Naive thymus-derived CD4-positive, alpha-beta T cell (primary cell): ENCODE measurements at regions not wholly inside any gene's neighbourhood (a gene's known extent, or its start where the extent isn't known, plus 50 kb on each side); places are given as distances from the start of the nearest gene placed in this dataset.
A peak's percentile ranks its signal among the peaks of the same experiment; 100 is the strongest.

Experiments
- ATAC-seq: fragments of 150-1000 bp; cut with Tn5 transposase; 2 replicates; pipeline ENCODE4 v1.10.0; 2021; ENCODE audit warnings: mild to moderate bottlenecking, moderate library complexity
- CTCF ChIA-PET: fragments of 350-600 bp; sonication (Branson Sonifier 250); formaldehyde crosslinking; loops from one replicate; lab custom pipeline; 2021; ENCODE audit warnings: antibody characterized with exemption; lab: Charles Lee
- POLR2A ChIA-PET: fragments of 350-600 bp; sonication (Branson Sonifier 250); formaldehyde crosslinking; loops from one replicate; lab custom pipeline; 2021; ENCODE audit warnings: antibody characterized with exemption, inconsistent platforms; lab: Charles Lee
- DNase-seq, 9 donors: peaks; one replicate each; pipeline versions ENCODE4 v3.0.0 to v3.0.0-alpha.2; 2020 to 2022; ENCODE audit warnings: mixed read lengths in 1 of 9
- H3K27ac ChIP-seq: one replicate; pipeline ENCODE4 v1.7.0; 2013; ENCODE audit warnings: mild to moderate bottlenecking, low read depth, low read length, moderate library complexity
- H3K27me3 ChIP-seq, 2 donors: one replicate each; pipeline ENCODE4 v1.7.0; 2013; ENCODE audit warnings: low read length in 2 of 2, mild to moderate bottlenecking in 2 of 2, moderate library complexity in 2 of 2; ENCODE audit not compliant: control insufficient read depth in 2 of 2, insufficient read depth in 2 of 2
- H3K36me3 ChIP-seq, 3 experiments: 1 replicate in 2 of 3; 2 replicates in 1 of 3; pipeline ENCODE4 v1.7.0; 2013; ENCODE audit warnings: low read length in 3 of 3, mild to moderate bottlenecking in 3 of 3, moderate library complexity in 1 of 3; ENCODE audit not compliant: insufficient read depth in 3 of 3, control insufficient read depth in 2 of 3
- H3K4me1 ChIP-seq, 2 donors: one replicate each; pipeline ENCODE4 v1.7.0; 2013; ENCODE audit warnings: low read length in 2 of 2, mild to moderate bottlenecking in 2 of 2, moderate library complexity in 1 of 2; ENCODE audit not compliant: control insufficient read depth in 2 of 2, insufficient read depth in 2 of 2
- H3K4me3 ChIP-seq: 2 replicates; pipeline ENCODE4 v1.7.0; 2013; ENCODE audit warnings: mild to moderate bottlenecking, low read length
- H3K9me3 ChIP-seq, 3 experiments: 1 replicate in 2 of 3; 2 replicates in 1 of 3; pipeline ENCODE4 v1.7.0; 2013; ENCODE audit warnings: low read length in 3 of 3; ENCODE audit not compliant: control insufficient read depth in 2 of 3
- H3K27ac Mint-ChIP-seq, 9 donors: one replicate each; pipeline ENCODE4 v1.8.0; 2020 to 2022; ENCODE audit warnings: mixed read lengths in 9 of 9, mild to moderate bottlenecking in 8 of 9, moderate library complexity in 5 of 9, inconsistent platforms in 2 of 9
- H3K27me3 Mint-ChIP-seq, 5 donors: one replicate each; pipeline ENCODE4 v1.8.0; 2021 to 2022; ENCODE audit warnings: mixed read lengths in 5 of 5, mild to moderate bottlenecking in 1 of 5
- H3K36me3 Mint-ChIP-seq, 5 donors: one replicate each; pipeline ENCODE4 v1.8.0; 2020 to 2022; ENCODE audit warnings: mixed read lengths in 5 of 5, mild to moderate bottlenecking in 3 of 5, inconsistent platforms in 1 of 5
- H3K4me1 Mint-ChIP-seq, 7 donors: one replicate each; pipeline ENCODE4 v1.8.0; 2020 to 2022; ENCODE audit warnings: mixed read lengths in 7 of 7, mild to moderate bottlenecking in 3 of 7, inconsistent platforms in 1 of 7
- H3K4me3 Mint-ChIP-seq, 10 donors: one replicate each; pipeline ENCODE4 v1.8.0; 2020 to 2022; ENCODE audit warnings: mild to moderate bottlenecking in 10 of 10, mixed read lengths in 10 of 10, moderate library complexity in 6 of 10, inconsistent platforms in 2 of 10
- H3K9me3 Mint-ChIP-seq, 11 donors: one replicate each; pipeline ENCODE4 v1.8.0; 2020 to 2022; ENCODE audit warnings: mixed read lengths in 11 of 11, mild to moderate bottlenecking in 4 of 11, inconsistent platforms in 1 of 11, moderate library complexity in 1 of 11
- intact Hi-C, 2 donors: fragments of 100-400 bp; cut with micrococcal nuclease; formaldehyde crosslinking; loops; one replicate each; pipeline ENCODE4 v1.15.1; 2023

DNA sequence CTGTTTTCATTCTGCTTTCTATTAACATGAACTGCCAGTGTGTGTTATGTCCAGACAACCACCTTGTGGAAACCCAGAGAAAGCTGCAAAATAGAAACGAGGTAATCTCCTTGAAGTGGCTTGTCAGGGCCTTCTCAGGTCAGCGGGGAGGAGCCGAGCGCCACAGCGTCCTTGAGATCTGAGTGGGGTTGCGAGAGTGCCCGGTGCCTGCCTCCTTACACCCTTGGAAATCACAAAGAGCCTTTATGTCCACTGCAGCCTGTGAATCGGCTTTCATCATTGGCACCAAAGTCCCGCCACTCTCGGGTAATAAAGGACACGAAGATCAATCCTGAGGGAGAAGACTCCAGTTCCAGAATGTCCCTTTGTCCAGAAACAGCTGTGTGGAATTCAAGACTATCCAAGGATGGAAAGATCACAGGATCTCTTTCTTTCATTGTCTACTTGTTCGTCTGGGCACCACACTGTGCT lies 135.2 kb downstream of the HRH4 start:
- Mint-ChIP-seq H3K27ac (no peak overlapping the region), H3K36me3 (no peaks in the 10 kb centered on the region), H3K4me1 (no peaks in the 10 kb centered on the region), H3K4me3 (no peak overlapping the region), H3K9me3 (peaks cover 0 to 3% (median 0%) of the 10 kb centered on the region in 11 donors), H3K27me3 (peaks cover 5 to 26% (median 10%) of the 10 kb centered on the region in 5 donors)
- POLR2A ChIA-PET = no interaction called here
- no peak for DNase-seq
- CTCF ChIA-PET = no interaction called here
- Histone ChIP-seq H3K4me3 (no peak overlapping the region), H3K9me3 (no peaks in the 10 kb centered on the region), H3K27ac (no peak overlapping the region), H3K36me3 (no peaks in the 10 kb centered on the region), H3K4me1 (no peaks in the 10 kb centered on the region), H3K27me3 (no peaks in the 10 kb centered on the region)
- intact Hi-C loops = loop anchor here in 1 of 2 donors (5.0 kb wide), 1 partner anchor 77 kb away; no protein-coding TSS in a partner anchor
- ATAC-seq = no peak

DNA sequence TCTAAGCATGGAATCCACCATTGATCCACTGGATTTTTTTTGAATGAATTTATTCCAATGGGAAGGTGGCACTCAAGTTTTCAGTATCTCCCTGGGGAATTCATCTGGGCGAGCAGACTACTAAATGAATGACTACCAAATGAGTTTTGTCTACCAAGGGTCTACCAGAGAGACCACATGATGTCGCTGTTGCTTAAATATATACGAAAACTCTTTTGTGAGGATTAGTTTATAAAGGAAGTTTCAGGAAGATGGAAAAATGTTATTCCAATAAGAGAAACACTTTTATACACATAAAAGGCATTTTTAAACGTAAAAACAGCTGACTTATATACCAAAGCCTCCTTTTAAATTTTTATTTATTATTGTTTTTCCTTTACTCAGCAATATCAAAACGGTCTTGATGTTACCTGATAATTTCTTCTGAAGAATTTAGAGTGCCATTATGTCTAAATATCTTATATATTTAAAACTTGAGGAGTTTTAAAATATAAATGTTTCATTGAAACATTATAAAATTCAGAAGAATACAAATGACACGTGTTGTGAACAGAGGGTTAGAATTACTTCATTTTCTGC lies 139.7 kb downstream of the HRH4 start:
- no peak overlapping the region for H3K4me3 Mint-ChIP-seq
- H3K36me3 Mint-ChIP-seq = no peaks in the 10 kb centered on the region
- peaks cover 12 to 24% (median 13%) of the 10 kb centered on the region in 5 donors for H3K27me3 Mint-ChIP-seq
- ATAC-seq (no peak), DNase-seq (peak in 5 of 9 donors; percentile 7 to 25 (median 14))
- H3K4me3 ChIP-seq = no peak overlapping the region
- H3K36me3 ChIP-seq = no peaks in the 10 kb centered on the region
- no peaks in the 10 kb centered on the region for H3K9me3 ChIP-seq
- H3K4me1 Mint-ChIP-seq = no peaks in the 10 kb centered on the region
- POLR2A ChIA-PET = no interaction called here
- CTCF ChIA-PET = interaction anchor here (0.9 kb wide), 1 partner anchor 128 kb away, joined by 4 read pairs; no protein-coding TSS in a partner anchor
- H3K4me1 ChIP-seq = no peaks in the 10 kb centered on the region
- no peak overlapping the region for H3K27ac Mint-ChIP-seq
- peaks cover 0 to 3% (median 0%) of the 10 kb centered on the region in 11 donors for H3K9me3 Mint-ChIP-seq
- H3K27me3 ChIP-seq = no peaks in the 10 kb centered on the region
- intact Hi-C loops = loop anchor here (1.0 kb wide), 3 partner anchors 60 to 126 kb away; no protein-coding TSS in a partner anchor
- H3K27ac ChIP-seq = no peak overlapping the region

DNA sequence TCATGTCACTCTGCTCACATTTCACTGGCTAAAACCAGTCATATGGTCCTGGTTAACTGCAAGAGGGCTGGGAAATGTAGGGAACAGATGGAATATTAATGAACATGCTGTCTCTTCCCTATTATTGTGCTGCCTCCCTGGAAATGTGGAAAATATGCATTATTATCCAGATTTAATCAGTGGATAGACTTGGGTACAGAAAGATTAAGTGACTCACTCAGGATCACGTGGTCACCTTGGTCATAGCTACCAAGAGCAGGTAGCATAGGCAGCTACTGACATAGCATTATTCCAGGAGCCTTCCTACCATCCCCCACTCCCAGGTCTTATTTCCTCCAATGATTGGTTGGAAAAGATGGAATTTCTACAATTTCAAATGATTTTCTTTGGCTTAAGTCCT lies 141.1 kb downstream of the HRH4 start:
- H3K27ac Mint-ChIP-seq = no peak overlapping the region
- H3K36me3 Mint-ChIP-seq = no peaks in the 10 kb centered on the region
- H3K9me3 Mint-ChIP-seq = peaks cover 0 to 3% (median 0%) of the 10 kb centered on the region in 11 donors
- ATAC-seq (no peak), DNase-seq (no peak)
- no peak overlapping the region for H3K4me3 Mint-ChIP-seq
- Histone ChIP-seq H3K9me3 (no peaks in the 10 kb centered on the region), H3K27me3 (no peaks in the 10 kb centered on the region), H3K27ac (no peak overlapping the region), H3K4me3 (no peak overlapping the region), H3K4me1 (no peaks in the 10 kb centered on the region), H3K36me3 (no peaks in the 10 kb centered on the region)
- H3K4me1 Mint-ChIP-seq = no peaks in the 10 kb centered on the region
- CTCF ChIA-PET = interaction anchor here (1.5 kb wide), 1 partner anchor 71 kb away, joined by 3 read pairs; no protein-coding TSS in a partner anchor
- peaks cover 12 to 22% (median 13%) of the 10 kb centered on the region in 5 donors for H3K27me3 Mint-ChIP-seq
- POLR2A ChIA-PET = no interaction called here
- intact Hi-C loops = no loop called here

DNA sequence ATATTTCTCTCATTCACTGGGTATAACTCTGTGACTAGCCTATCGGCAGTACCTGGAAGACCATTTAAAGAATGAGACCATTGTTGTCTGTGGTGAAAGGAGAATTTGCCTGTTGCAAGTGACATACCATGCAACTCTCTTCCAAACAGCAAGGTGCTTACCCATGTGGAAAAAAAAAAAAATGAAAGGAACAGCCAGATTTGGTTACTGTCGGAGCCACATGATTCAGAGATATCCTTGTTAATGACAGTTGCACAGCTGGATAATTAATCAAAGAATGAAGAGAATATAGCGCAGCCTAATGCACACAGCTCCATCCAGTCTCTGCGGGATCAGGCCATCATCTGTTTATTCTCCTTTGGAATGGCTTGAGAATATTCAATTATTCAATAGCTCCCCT lies 141.8 kb downstream of the HRH4 start:
- Histone ChIP-seq H3K4me3 (no peak overlapping the region), H3K27ac (no peak overlapping the region), H3K36me3 (no peaks in the 10 kb centered on the region), H3K9me3 (no peaks in the 10 kb centered on the region), H3K4me1 (no peaks in the 10 kb centered on the region), H3K27me3 (no peaks in the 10 kb centered on the region)
- Mint-ChIP-seq H3K4me3 (no peak overlapping the region), H3K27ac (no peak overlapping the region), H3K4me1 (no peaks in the 10 kb centered on the region), H3K27me3 (peaks cover 12 to 22% (median 13%) of the 10 kb centered on the region in 5 donors), H3K36me3 (no peaks in the 10 kb centered on the region), H3K9me3 (peaks cover 0 to 3% (median 0%) of the 10 kb centered on the region in 11 donors)
- no peak for ATAC-seq
- CTCF ChIA-PET = interaction anchor here (0.6 to 1.5 kb wide), 3 partner anchors 70 to 307 kb away, joined by 3 to 9 read pairs (median 4); no protein-coding TSS in a partner anchor
- no peak for DNase-seq
- POLR2A ChIA-PET = no interaction called here
- intact Hi-C loops = no loop called here

DNA sequence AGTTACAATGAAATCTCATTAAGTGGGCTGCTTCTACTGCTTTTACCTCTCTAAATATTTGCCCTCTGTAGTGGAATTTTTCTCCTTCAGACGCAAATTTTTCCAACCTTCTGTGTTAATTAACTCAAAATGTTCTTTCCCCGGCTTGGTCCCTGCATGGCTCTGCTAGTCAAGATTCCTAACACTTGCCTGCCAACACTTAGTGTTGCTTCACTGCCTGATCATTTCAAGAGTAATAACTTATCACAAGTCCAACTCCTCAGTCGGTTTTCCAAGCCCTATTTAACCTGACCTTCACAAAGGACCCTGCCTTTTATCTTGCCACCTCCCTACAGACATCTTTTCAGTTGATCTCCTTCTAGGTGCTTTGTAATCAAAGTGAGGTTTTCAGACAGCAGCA lies 142.7 kb downstream of the HRH4 start:
- Mint-ChIP-seq H3K27me3 (peaks cover 10 to 22% (median 12%) of the 10 kb centered on the region in 5 donors), H3K36me3 (no peaks in the 10 kb centered on the region), H3K9me3 (peaks cover 0 to 3% (median 0%) of the 10 kb centered on the region in 11 donors), H3K4me3 (no peak overlapping the region), H3K27ac (no peak overlapping the region), H3K4me1 (no peaks in the 10 kb centered on the region)
- Histone ChIP-seq H3K36me3 (no peaks in the 10 kb centered on the region), H3K27me3 (no peaks in the 10 kb centered on the region), H3K9me3 (no peaks in the 10 kb centered on the region), H3K4me1 (no peaks in the 10 kb centered on the region), H3K4me3 (no peak overlapping the region), H3K27ac (no peak overlapping the region)
- ATAC-seq = no peak
- no peak for DNase-seq
- intact Hi-C loops = no loop called here
- CTCF ChIA-PET = no interaction called here
- POLR2A ChIA-PET = no interaction called here

DNA sequence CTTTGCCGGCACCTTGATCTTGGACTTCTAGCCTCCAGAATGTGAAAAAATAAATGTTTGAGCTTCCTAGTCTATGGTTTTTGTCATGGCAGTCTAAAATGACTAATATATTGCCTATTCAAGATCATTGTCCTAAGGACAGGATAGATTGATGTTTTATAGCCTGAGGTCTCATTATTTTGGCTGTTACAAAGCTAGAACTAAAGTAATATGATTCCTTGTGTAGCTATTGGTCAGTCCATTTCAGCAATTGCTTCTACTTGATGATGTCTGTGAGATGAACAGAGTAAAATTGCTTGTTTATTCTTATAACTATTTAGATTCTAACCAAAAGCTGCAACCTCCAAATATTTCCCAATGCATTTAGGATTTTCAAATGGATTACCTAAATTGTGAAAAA lies 145.0 kb downstream of the HRH4 start:
- Histone ChIP-seq H3K4me1 (no peaks in the 10 kb centered on the region), H3K27ac (no peak overlapping the region), H3K9me3 (no peaks in the 10 kb centered on the region), H3K4me3 (no peak overlapping the region), H3K36me3 (no peaks in the 10 kb centered on the region), H3K27me3 (no peaks in the 10 kb centered on the region)
- ChIA-PET CTCF (interaction anchor here (0.7 kb wide), 1 partner anchor 67 kb away, joined by 3 read pairs; no protein-coding TSS in a partner anchor), POLR2A (no interaction called here)
- H3K27me3 Mint-ChIP-seq = peaks cover 0 to 15% (median 8%) of the 10 kb centered on the region in 5 donors
- no peaks in the 10 kb centered on the region for H3K36me3 Mint-ChIP-seq
- no peak for ATAC-seq
- no peak overlapping the region for H3K27ac Mint-ChIP-seq
- H3K9me3 Mint-ChIP-seq = no peaks in the 10 kb centered on the region
- no peak for DNase-seq
- H3K4me3 Mint-ChIP-seq = no peak overlapping the region
- intact Hi-C loops = no loop called here
- H3K4me1 Mint-ChIP-seq = no peaks in the 10 kb centered on the region

DNA sequence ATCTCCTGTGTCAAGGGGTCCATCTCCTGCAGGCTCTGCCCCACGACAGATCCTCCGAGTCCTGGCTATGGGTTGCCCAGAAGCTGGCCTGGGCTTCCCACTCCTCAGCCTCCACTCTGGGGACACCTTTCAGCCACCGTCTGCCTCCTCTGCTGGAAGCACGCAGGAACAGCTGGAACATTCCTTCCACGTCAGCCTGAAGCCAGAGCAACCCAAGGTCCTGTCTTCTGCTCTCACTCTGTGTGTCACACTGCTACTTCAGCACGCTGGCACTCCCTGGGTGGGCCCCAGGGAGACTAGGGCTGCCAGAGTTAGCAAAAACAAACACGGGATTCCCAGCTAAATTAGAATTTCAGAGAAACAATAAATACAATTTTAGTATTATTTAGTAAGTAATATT lies 148.8 kb downstream of the HRH4 start:
- ATAC-seq = no peak
- ChIA-PET CTCF (no interaction called here), POLR2A (no interaction called here)
- DNase-seq = no peak
- no peaks in the 10 kb centered on the region for H3K9me3 ChIP-seq
- H3K4me3 ChIP-seq = no peak overlapping the region
- Mint-ChIP-seq H3K4me1 (peaks cover 0 to 1% (median 0%) of the 10 kb centered on the region in 7 donors), H3K36me3 (no peaks in the 10 kb centered on the region), H3K27me3 (peaks cover 0 to 16% (median 1%) of the 10 kb centered on the region in 5 donors), H3K4me3 (no peak overlapping the region), H3K9me3 (peaks cover 0 to 3% (median 0%) of the 10 kb centered on the region in 11 donors), H3K27ac (no peak overlapping the region)
- H3K4me1 ChIP-seq = no peaks in the 10 kb centered on the region
- H3K27me3 ChIP-seq = no peaks in the 10 kb centered on the region
- no peaks in the 10 kb centered on the region for H3K36me3 ChIP-seq
- intact Hi-C loops = no loop called here
- no peak overlapping the region for H3K27ac ChIP-seq
